ENCODE measurements at regions not wholly inside any gene's neighbourhood (a gene's known extent, or its start where the extent isn't known, plus 50 kb on each side); places are given as distances from the start of the nearest gene placed in this dataset.

DNA sequence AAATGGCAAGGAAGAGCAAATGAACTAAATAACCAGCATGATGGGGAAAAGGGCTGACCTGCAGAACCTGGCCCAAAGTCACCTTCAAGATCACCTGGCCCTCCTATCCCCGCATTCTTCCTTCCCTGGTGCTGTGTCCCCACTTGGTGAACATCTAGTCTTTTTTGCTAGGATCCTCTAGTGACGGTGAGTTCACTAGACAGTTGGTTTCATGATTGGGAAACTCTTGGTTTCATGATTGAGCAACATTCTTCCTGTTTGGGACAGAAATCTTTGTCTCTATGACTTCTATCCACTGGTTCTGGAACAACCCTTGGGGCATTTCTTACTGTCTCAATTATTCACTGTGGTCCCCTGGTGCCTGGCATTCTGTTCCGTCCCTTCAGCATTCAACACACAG lies 50.2 kb upstream of the DAB2IP start:
- peak; percentile 31 for DNase-seq (ENCODE audit: low spot score)

Data from hepatic stellate cell (primary cell).